HepG2 (cell line): ENCODE measurements at regions not wholly inside any gene's neighbourhood (a gene's known extent, or its start where the extent isn't known, plus 50 kb on each side); places are given as distances from the start of the nearest gene placed in this dataset.

ENCODE experiments used
- ATAC-seq: fragments of 200-7000 bp; cut with Tn5 transposase; 3 replicates; pipeline ENCODE4 v1.9.1; 2020; ENCODE audit warnings: mild to moderate bottlenecking, moderate library complexity
- BruUV-seq: library from RNA; stranded (reverse); fragments of 400-500 nt; replicated peaks from 2 replicates; lab custom pipeline; 2021; lab: Mats Ljungman, UMichigan
- CTCF ChIA-PET: fragments of 300-600 bp; formaldehyde crosslinking; extraction: SDS; loops from one replicate; lab custom pipeline; 2021; ENCODE audit warnings: low total read pairs, inconsistent platforms, low intra/inter-chr PET ratio; lab: Yijun Ruan, JAX
- POLR2A ChIA-PET: fragments of 350-600 bp; sonication (Branson Sonifier 250); formaldehyde crosslinking; loops from one replicate; lab custom pipeline; 2020; ENCODE audit warnings: antibody characterized with exemption, inconsistent platforms; lab: Yijun Ruan, JAX
- DNase-seq: peaks from one replicate; pipeline ENCODE4 v3.0.0-alpha.2; 2015; ENCODE audit warnings: low spot score
- FAIRE-seq: peaks from 3 replicates; lab custom pipeline; 2011; peaks lifted over from hg19 to GRCh38; lab: Jason Lieb, UNC
- H2AFZ ChIP-seq: one replicate; pipeline ENCODE4 v1.6.1; 2011; ENCODE audit warnings: low read length, inconsistent platforms
- H3K27ac ChIP-seq: fragments of 300-600 bp; 3 replicates; pipeline ENCODE4 v1.8.0; 2011; ENCODE audit warnings: mixed run types, mild to moderate bottlenecking, mixed read lengths, low read length, inconsistent platforms; ENCODE audit not compliant: insufficient read depth; ENCODE audit errors: extremely low read length
- H3K27me3 ChIP-seq, 2 experiments: fragments of 200-600 bp in 1 of 2; 2 replicates in 1 of 2; 3 replicates in 1 of 2; pipeline versions ENCODE4 v1.6.0 to v1.8.0; 2011; ENCODE audit warnings: low read length in 2 of 2, mild to moderate bottlenecking in 2 of 2, moderate library complexity in 2 of 2, inconsistent platforms in 1 of 2; ENCODE audit not compliant: insufficient read depth in 2 of 2, control insufficient read depth in 1 of 2
- H3K36me3 ChIP-seq, 2 experiments: fragments of 200-600 bp in 1 of 2; replicated peaks in 1 of 2; 2 replicates in 1 of 2; 3 replicates in 1 of 2; pipeline versions ENCODE4 v1.5.1 to v1.8.0; 2011; ENCODE audit warnings: low read length in 2 of 2, inconsistent platforms in 1 of 2; ENCODE audit not compliant: insufficient read depth in 2 of 2, control insufficient read depth in 1 of 2
- H3K4me1 ChIP-seq: 2 replicates; pipeline ENCODE4 v1.5.1; 2012; ENCODE audit warnings: low read length, inconsistent platforms; ENCODE audit not compliant: insufficient read depth
- H3K4me2 ChIP-seq: 2 replicates; pipeline ENCODE4 v1.6.0; 2011; ENCODE audit warnings: low read depth, low read length, inconsistent platforms
- H3K4me3 ChIP-seq, 3 experiments: fragments of 200-600 bp in 1 of 3; sonication (generic), shearing (Covaris generic) in 1 of 3; replicated peaks in 1 of 3; 2 replicates each; pipeline ENCODE4 v1.5.1; 2011 to 2016; ENCODE audit warnings: low read length in 3 of 3, inconsistent platforms in 2 of 3, low read depth in 2 of 3, mild to moderate bottlenecking in 2 of 3, control low read depth in 1 of 3, mixed read lengths in 1 of 3; ENCODE audit not compliant: insufficient read depth in 1 of 3
- H3K79me2 ChIP-seq: one replicate; pipeline ENCODE4 v1.6.1; 2011; ENCODE audit warnings: low read length, inconsistent platforms; ENCODE audit not compliant: insufficient read depth
- H3K9ac ChIP-seq: 2 replicates; pipeline ENCODE4 v1.6.0; 2011; ENCODE audit warnings: mild to moderate bottlenecking, low read depth, low read length, inconsistent platforms; ENCODE audit not compliant: insufficient read depth
- H3K9me3 ChIP-seq: 2 replicates; pipeline ENCODE4 v1.5.1; 2012; ENCODE audit warnings: mild to moderate bottlenecking, low read length
- H4K20me1 ChIP-seq: 2 replicates; pipeline ENCODE4 v1.6.0; 2011; ENCODE audit warnings: inconsistent platforms, mild to moderate bottlenecking, low read length, moderate library complexity; ENCODE audit not compliant: insufficient read depth
- RERE ChIP-seq: IDR thresholded peaks from 2 replicates; pipeline ENCODE4 v1.6.1; 2016; ENCODE audit warnings: low read depth, missing genetic modification reagents, missing compliant biosample characterization
- SRSF4 ChIP-seq: fragments of 200-400 bp; formaldehyde crosslinking; IDR thresholded peaks from one replicate; pipeline ENCODE4 v1.6.1; 2018; ENCODE audit warnings: mild to moderate bottlenecking, low read depth, low read length, moderate library complexity; ENCODE audit not compliant: poor library complexity, severe bottlenecking
- ZBTB43 ChIP-seq: sonication (generic); formaldehyde crosslinking; conservative IDR thresholded peaks from 2 replicates; pipeline ENCODE4 v1.4.0; 2020; ENCODE audit warnings: missing genetic modification reagents
- ZKSCAN1 ChIP-seq: fragments of 150-350 bp; IDR thresholded peaks from 2 replicates; pipeline ENCODE4 v1.6.1; 2014; ENCODE audit warnings: low read length
- ZNF337 ChIP-seq: sonication (generic); formaldehyde crosslinking; IDR thresholded peaks from 2 replicates; pipeline ENCODE4 v1.5.1; 2020; ENCODE audit warnings: missing genetic modification reagents, low read depth, mild to moderate bottlenecking, borderline replicate concordance
- ZNF597 ChIP-seq: sonication (generic); formaldehyde crosslinking; IDR thresholded peaks from 2 replicates; pipeline ENCODE4 v1.5.0; 2020; ENCODE audit warnings: missing genetic modification reagents
- ZNF75D ChIP-seq: sonication (generic); formaldehyde crosslinking; IDR thresholded peaks from 2 replicates; pipeline ENCODE4 v1.8.1; 2023; ENCODE audit warnings: missing genetic modification reagents, mild to moderate bottlenecking, borderline replicate concordance
- ZNF772 ChIP-seq: sonication (generic); formaldehyde crosslinking; IDR thresholded peaks from 2 replicates; pipeline ENCODE4 v1.5.0; 2020; ENCODE audit warnings: mild to moderate bottlenecking, missing genetic modification reagents
- WGBS: methylation state at CpG from one replicate; pipeline ENCODE4 v1.1.6; 2017; ENCODE audit warnings: low lambda C conversion rate; 5-methylcytosine and 5-hydroxymethylcytosine counted together
- in situ Hi-C: cut with HindIII; loops from 2 replicates; pipeline ENCODE4 v1.10.0; 2017; ENCODE audit warnings: low pct_unique_long_range_greater_than_20kb; ENCODE audit not compliant: extremely low pct_ligation_motif_present
- intact Hi-C: fragments of 100-400 bp; cut with micrococcal nuclease; formaldehyde crosslinking; loops from one replicate; pipeline ENCODE4 v1.10.0; 2022; ENCODE audit not compliant: unreplicated experiment
- TF ChIP-seq, protein P1 (sequence below): sonication (generic); formaldehyde crosslinking; IDR thresholded peaks from 2 replicates; pipeline ENCODE4 v1.5.0; 2020; ENCODE audit warnings: mild to moderate bottlenecking, missing genetic modification reagents, borderline replicate concordance

- Histone ChIP-seq H3K36me3 (no peaks in the 10 kb centered on the region), H3K79me2 (no peaks in the 10 kb centered on the region), H3K4me2 (no peak overlapping the region), H3K27me3 (no peaks in the 10 kb centered on the region), H3K27ac (no peak overlapping the region)
- DNase-seq (no peak), ATAC-seq (no peak)
- CTCF ChIA-PET = no interaction called here
- TF ChIP-seq ZBTB43 (CRISPR knock-in tag) = no peak
- no peak for TF ChIP-seq ZNF772
- TF ChIP-seq ZNF75D (CRISPR knock-in tag) = no peak
- TF ChIP-seq ZNF337 (CRISPR knock-in tag) = no peak
- no peak for TF ChIP-seq RERE (CRISPR knock-in tag)
- TF ChIP-seq ZNF597 = no peak
- no peak for TF ChIP-seq SRSF4
- TF ChIP-seq, protein P1, sequence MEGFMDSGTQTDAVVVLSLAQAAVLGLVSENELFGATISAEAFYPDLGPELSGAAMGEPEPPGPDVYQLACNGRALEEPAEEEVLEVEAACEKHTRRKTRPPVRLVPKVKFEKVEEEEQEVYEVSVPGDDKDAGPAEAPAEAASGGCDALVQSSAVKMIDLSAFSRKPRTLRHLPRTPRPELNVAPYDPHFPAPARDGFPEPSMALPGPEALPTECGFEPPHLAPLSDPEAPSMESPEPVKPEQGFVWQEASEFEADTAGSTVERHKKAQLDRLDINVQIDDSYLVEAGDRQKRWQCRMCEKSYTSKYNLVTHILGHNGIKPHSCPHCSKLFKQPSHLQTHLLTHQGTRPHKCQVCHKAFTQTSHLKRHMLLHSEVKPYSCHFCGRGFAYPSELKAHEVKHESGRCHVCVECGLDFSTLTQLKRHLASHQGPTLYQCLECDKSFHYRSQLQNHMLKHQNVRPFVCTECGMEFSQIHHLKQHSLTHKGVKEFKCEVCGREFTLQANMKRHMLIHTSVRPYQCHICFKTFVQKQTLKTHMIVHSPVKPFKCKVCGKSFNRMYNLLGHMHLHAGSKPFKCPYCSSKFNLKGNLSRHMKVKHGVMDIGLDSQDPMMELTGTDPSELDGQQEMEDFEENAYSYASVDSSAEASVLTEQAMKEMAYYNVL = no peak
- TF ChIP-seq ZKSCAN1 = no peak
- TF ChIP-seq, all 625 proteins: peak for 0
- Histone ChIP-seq H2AFZ (no peak overlapping the region), H3K9me3 (no peaks in the 10 kb centered on the region), H3K4me3 (no peak overlapping the region), H3K4me1 (no peaks in the 10 kb centered on the region), H4K20me1 (no peaks in the 10 kb centered on the region), H3K9ac (no peak overlapping the region)
- intact Hi-C loops = no loop called here
- 0% methylated on average over 1 of the region's 1 CpG for WGBS
- no peak for FAIRE-seq
- in situ Hi-C loops = no loop called here
- no TSS peak for BruUV-seq
- POLR2A ChIA-PET = no interaction called here
These were observed 79.8 kb upstream of the PPP1R2C start for GRCh38 chrX:42857766-42858165.
